Peyer's patch (tissue), 4 donors: ENCODE measurements at regions not wholly inside any gene's neighbourhood (a gene's known extent, or its start where the extent isn't known, plus 50 kb on each side); places are given as distances from the start of the nearest gene placed in this dataset.

ENCODE experiments used
- DNase-seq, 3 donors: peaks; one replicate each; pipeline ENCODE4 v3.0.0-alpha.2; 2017 to 2019
- H3K27ac ChIP-seq, 4 donors: fragments of 200-600 bp; sonication (generic); one replicate each; pipeline ENCODE4 v1.5.1; 2016 to 2019
- H3K27me3 ChIP-seq, 2 donors: fragments of 200-600 bp; sonication (generic); one replicate each; pipeline ENCODE4 v1.5.1; 2019
- H3K36me3 ChIP-seq, 3 donors: fragments of 200-600 bp; sonication (generic); one replicate each; pipeline ENCODE4 v1.5.1; 2016 to 2019
- H3K4me1 ChIP-seq, 4 donors: fragments of 200-600 bp; sonication (generic); one replicate each; pipeline ENCODE4 v1.5.1; 2016 to 2019
- H3K4me3 ChIP-seq, 4 donors: fragments of 200-600 bp; sonication (generic); 1 replicate in 3 of 4; 2 replicates in 1 of 4; pipeline ENCODE4 v1.5.1; 2016 to 2019; ENCODE audit warnings: mild to moderate bottlenecking in 1 of 4
- H3K9me3 ChIP-seq, 4 donors: fragments of 200-600 bp; sonication (generic); one replicate each; pipeline ENCODE4 v1.5.1; 2016 to 2019; ENCODE audit warnings: mild to moderate bottlenecking in 1 of 4
- CTCF ChIP-seq, 6 experiments: fragments of 450-650 bp in 4 of 6; fragments of 200-600 bp in 2 of 6; sonication (generic) in 1 of 6; IDR thresholded peaks; one replicate each; pipeline ENCODE4 v1.5.1; 2017 to 2019; ENCODE audit warnings: antibody characterized with exemption in 6 of 6, mild to moderate bottlenecking in 3 of 6, moderate library complexity in 1 of 6
- POLR2A ChIP-seq, 2 donors: fragments of 450-650 bp; IDR thresholded peaks; one replicate each; pipeline ENCODE4 v1.5.1; 2017; ENCODE audit warnings: antibody characterized with exemption in 2 of 2, mild to moderate bottlenecking in 2 of 2, moderate library complexity in 2 of 2

- no peaks in the 10 kb centered on the region for H3K9me3 ChIP-seq
- TF ChIP-seq POLR2A (IDR thresholded peaks at IDR 0.05) (no peak), CTCF (IDR thresholded peaks at IDR 0.05) (no peak)
- H3K27ac ChIP-seq = no peak overlapping the region
- H3K4me3 ChIP-seq = no peak overlapping the region
- no peak for DNase-seq
- H3K4me1 ChIP-seq = no peaks in the 10 kb centered on the region
- H3K27me3 ChIP-seq = no peaks in the 10 kb centered on the region
- no peaks in the 10 kb centered on the region for H3K36me3 ChIP-seq
Measured at GRCh38 chr13:78161266-78161665, 242.6 kb upstream of the EDNRB start.

DNA sequence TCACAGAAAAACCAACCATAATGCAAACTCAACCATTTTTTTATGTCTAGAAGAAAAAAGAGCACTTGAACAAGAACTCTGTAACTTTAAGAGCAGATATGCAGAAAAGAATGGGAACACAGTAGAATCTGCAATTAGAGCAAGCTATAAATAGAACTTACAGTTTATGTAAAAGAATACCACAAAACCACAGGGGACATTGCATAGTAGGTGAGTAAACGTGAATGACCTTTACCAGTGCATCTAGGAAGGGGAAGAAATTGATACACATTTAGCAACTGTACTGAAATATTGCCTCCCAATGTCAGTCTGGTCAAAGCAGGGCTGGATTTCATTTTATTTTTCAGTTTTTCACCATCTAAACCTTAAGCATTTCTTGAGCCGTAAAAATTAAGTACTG, 242.2 kb upstream of the EDNRB start:
- H3K36me3 ChIP-seq = no peaks in the 10 kb centered on the region
- no peaks in the 10 kb centered on the region for H3K9me3 ChIP-seq
- no peak for DNase-seq
- no peak overlapping the region for H3K27ac ChIP-seq
- H3K27me3 ChIP-seq = no peaks in the 10 kb centered on the region
- no peak overlapping the region for H3K4me3 ChIP-seq
- TF ChIP-seq POLR2A (IDR thresholded peaks at IDR 0.05) (no peak), CTCF (IDR thresholded peaks at IDR 0.05) (no peak)
- H3K4me1 ChIP-seq = no peaks in the 10 kb centered on the region

DNA sequence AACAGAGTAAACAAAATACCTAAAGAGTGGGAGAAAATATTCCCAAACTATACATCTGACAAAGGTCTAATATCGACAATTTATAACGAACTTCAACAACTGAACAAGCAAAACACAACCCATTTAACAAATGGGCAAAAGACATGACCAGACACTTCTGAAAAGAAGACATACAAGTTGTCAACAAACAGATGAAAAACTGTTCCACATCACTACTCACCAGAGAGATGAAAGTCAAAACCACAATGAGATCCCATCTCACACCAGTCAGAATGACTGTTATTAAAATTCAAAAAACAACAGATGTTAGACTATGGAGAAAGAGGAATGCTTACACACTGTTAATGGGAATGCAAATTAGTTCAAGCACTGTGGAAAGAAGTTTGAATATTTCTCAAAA, 233.8 kb upstream of the EDNRB start:
- no peak overlapping the region for H3K27ac ChIP-seq
- H3K27me3 ChIP-seq = no peaks in the 10 kb centered on the region
- H3K36me3 ChIP-seq = no peaks in the 10 kb centered on the region
- H3K4me1 ChIP-seq = no peaks in the 10 kb centered on the region
- no peak for DNase-seq
- no peaks in the 10 kb centered on the region for H3K9me3 ChIP-seq
- no peak for TF ChIP-seq CTCF (IDR thresholded peaks at IDR 0.05)
- TF ChIP-seq POLR2A (IDR thresholded peaks at IDR 0.05) = no peak
- H3K4me3 ChIP-seq = no peak overlapping the region

- H3K27ac ChIP-seq = no peak overlapping the region
- no peak for DNase-seq
- no peaks in the 10 kb centered on the region for H3K36me3 ChIP-seq
- H3K4me1 ChIP-seq = no peaks in the 10 kb centered on the region
- TF ChIP-seq CTCF (IDR thresholded peaks at IDR 0.05) (no peak), POLR2A (IDR thresholded peaks at IDR 0.05) (no peak)
- no peaks in the 10 kb centered on the region for H3K27me3 ChIP-seq
- no peaks in the 10 kb centered on the region for H3K9me3 ChIP-seq
- no peak overlapping the region for H3K4me3 ChIP-seq
Measured at GRCh38 chr13:78147905-78148304, 229.3 kb upstream of the EDNRB start.

DNA sequence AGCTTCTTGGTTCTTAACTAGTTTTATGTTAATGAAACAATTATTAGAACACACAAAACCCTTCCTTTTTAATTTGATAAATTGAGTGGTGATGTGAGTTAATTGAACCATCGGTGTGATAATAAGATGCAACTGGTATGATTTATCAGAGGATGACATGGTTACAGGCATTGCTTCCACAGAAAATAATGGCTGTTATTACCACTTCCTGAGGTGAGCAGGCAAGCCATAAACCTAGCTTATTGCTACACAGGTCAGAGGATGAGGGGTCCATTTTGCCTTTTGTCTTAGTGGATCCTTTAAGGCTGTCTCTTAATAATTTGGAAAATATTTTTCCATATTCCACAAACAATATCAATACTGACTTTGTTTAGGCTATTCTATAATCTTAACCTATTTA, 226.6 kb upstream of the EDNRB start:
- Histone ChIP-seq H3K9me3 (no peaks in the 10 kb centered on the region), H3K4me3 (no peak overlapping the region), H3K27ac (no peak overlapping the region), H3K27me3 (no peaks in the 10 kb centered on the region), H3K36me3 (no peaks in the 10 kb centered on the region), H3K4me1 (no peaks in the 10 kb centered on the region)
- no peak for DNase-seq
- TF ChIP-seq CTCF (IDR thresholded peaks at IDR 0.05) (no peak), POLR2A (IDR thresholded peaks at IDR 0.05) (no peak)

GRCh38 chr13:78139765-78140164, 221.1 kb upstream of the EDNRB start:
- H3K36me3 ChIP-seq = no peaks in the 10 kb centered on the region
- no peaks in the 10 kb centered on the region for H3K27me3 ChIP-seq
- H3K4me3 ChIP-seq = no peak overlapping the region
- no peaks in the 10 kb centered on the region for H3K4me1 ChIP-seq
- DNase-seq = no peak
- H3K9me3 ChIP-seq = no peaks in the 10 kb centered on the region
- TF ChIP-seq CTCF (IDR thresholded peaks at IDR 0.05) (no peak), POLR2A (IDR thresholded peaks at IDR 0.05) (no peak)
- H3K27ac ChIP-seq = no peak overlapping the region
